Stimulated activated CD8-positive, alpha-beta memory T cell treated with anti-CD3 and anti-CD28 coated beads, Interleukin-7, amount 100 ng/mL, for 4 hours (primary cell): ENCODE measurements at regions not wholly inside any gene's neighbourhood (a gene's known extent, or its start where the extent isn't known, plus 50 kb on each side); places are given as distances from the start of the nearest gene placed in this dataset.

Experiments used
- DNase-seq, 2 donors: peaks; one replicate each; pipeline ENCODE4 v3.0.0-alpha.2; 2020; ENCODE audit warnings: low read depth in 2 of 2

DNA sequence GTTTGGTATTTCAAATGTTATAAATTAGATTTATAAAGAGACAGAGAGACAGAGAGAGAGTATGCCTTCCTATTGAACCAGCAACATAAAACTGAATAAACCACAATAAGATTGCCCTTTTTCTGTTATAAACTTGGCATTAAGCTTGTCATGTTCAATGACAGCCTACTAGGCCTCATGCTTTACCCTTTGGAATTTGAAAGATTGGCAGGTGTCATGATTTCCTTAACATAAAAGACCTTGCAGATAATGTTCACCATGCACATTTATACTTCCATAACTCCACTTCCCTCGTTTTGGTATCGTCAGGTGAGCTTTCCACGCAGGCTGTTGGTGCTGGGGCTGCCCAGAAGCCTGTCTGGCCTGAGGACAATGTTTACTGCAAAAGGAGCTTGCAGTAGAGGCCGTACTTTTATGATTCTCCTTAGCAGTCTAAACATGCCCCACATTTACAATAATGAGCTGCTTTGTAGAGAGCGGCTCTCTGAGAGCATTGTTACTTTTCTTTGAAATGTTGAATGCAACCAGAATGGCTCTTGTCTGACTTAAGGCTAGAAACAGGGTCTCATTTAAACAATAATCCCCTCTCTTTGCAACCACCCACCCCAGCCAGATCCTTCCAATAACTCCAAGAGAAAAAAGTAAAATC is 379.1 kb upstream of the ATP5MC3 start:
- no peak for DNase-seq

GRCh38 chr2:175559613-175560012 is 378.1 kb upstream of the ATP5MC3 start:
- DNase-seq, result no peak

DNA sequence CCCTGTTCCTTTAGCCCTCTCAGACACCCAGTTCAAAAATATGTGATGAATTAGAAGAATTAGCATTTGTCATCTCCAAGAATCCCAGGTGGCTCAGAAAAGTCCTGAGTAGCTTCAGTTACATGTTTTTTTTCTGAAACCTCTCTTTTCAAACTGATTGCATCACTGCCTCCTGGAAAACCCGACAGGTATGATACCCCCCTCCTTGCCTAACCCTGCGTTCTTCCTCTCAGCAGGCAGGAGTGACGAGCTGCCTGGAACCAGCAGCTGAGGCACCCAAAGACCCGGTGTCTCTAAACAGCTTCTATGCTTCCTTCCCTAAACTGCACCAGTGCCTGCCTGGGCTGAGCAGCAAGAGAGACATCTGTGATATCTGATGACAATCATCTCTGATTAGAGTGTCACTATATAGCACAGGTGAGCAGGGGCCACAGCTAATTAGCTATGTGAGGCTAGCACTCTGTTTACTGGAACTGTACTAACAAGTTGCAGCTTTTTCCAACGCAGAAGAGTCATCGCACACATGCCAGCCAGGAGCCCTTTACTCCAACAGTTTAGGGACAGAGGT is 376.4 kb upstream of the ATP5MC3 start:
- DNase-seq, result no peak

- no peak for DNase-seq
Measured at GRCh38 chr2:175553910-175554309, 372.4 kb upstream of the ATP5MC3 start.

GRCh38 chr2:175552902-175553301 is 371.4 kb upstream of the ATP5MC3 start:
- no peak for DNase-seq

DNA sequence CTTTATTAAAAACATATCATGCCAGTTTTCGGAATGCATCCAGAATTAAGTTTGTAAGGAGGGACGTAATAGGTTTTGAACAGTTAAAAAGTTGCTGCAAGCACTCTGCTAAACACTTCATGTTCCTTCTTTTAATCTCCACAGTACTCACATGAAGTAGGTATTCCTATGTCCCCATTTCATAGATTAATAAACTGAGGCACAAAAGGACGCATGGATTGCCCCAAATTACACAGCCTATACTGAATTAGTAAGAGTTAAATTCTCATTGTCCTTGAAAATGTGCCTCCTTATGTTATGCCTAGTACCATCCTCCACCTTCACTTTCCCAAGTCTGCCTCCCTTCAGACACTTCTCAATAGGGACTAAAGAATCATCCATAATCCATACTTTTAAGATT is 358.9 kb upstream of the ATP5MC3 start:
- DNase-seq, result no peak

- DNase-seq, result no peak
Measured at GRCh38 chr2:175539122-175539521, 357.6 kb upstream of the ATP5MC3 start.

DNA sequence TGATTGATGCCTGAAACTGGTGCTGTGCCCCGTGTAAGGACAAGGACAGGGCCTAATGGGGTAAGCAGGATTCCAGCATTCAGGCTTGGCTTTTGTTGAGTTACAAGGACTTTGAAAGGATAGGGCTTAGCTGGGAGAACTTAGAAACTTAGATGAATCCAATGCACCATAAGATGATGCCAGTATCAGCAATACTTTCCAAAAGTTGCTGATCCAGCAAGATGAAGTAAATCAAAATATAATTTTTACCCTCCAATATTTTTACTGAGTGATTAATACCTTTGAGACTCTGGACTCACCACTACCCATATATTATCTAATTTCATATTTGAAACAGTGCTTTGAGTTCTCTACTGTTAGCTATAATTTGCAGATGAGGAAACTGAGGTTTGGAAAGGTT is 354.5 kb upstream of the ATP5MC3 start:
- DNase-seq, result no peak

GRCh38 chr2:175535631-175536030 is 354.1 kb upstream of the ATP5MC3 start:
- DNase-seq, result no peak

- DNase-seq, result no peak
Measured at GRCh38 chr2:175525975-175526374, 344.5 kb upstream of the ATP5MC3 start.

DNA sequence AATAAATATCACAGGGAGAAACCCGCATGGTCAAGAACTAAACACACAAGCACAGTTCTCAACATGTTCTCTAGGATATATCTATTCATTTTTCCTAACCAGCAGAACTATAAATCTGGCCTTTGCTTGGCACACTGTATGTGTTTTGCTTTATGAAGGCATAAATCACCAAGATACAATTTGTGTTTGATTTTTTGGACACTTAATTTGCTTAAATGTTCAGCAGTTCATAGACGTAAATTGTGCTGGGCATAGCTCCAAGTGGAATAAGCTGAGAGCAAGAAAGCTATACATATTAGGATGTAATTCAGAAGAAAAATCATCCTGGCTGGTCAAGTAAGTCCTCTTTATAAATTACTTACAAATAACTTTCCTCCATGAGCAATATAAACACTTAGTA is 341.5 kb upstream of the ATP5MC3 start:
- no peak for DNase-seq

GRCh38 chr2:175518206-175518605 is 336.7 kb upstream of the ATP5MC3 start:
- DNase-seq, result no peak

DNA sequence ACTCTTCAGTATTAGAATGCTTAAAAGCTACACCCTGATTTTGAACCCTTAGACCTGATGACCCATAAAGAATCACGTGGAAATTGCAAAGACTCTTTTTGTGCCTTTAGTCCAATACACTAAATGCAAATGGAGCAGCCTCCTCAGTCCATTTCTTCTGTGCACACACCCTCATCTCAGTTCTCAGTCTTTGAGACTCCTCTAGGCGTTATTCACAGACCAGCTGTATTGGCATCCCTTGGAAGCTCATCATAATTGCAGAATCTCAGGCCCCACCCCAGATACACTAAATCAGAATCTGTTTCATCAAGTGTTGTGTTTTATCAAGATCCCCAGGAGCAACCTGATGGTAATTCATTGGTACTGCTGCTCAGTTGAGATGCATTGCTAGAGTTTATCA is 335.0 kb upstream of the ATP5MC3 start:
- no peak for DNase-seq

- DNase-seq, result no peak
Measured at GRCh38 chr2:175500255-175500654, 318.7 kb upstream of the ATP5MC3 start.

- DNase-seq, result no peak
Measured at GRCh38 chr2:175490360-175490791, 308.9 kb upstream of the ATP5MC3 start.

GRCh38 chr2:175478096-175478768 is 296.7 kb upstream of the ATP5MC3 start:
- no peak for DNase-seq

- DNase-seq, result no peak
Measured at GRCh38 chr2:175476948-175477347, 295.4 kb upstream of the ATP5MC3 start.

GRCh38 chr2:175476374-175476773 is 294.9 kb upstream of the ATP5MC3 start:
- DNase-seq, result no peak

- DNase-seq, result no peak
Measured at GRCh38 chr2:175475130-175475529, 293.6 kb upstream of the ATP5MC3 start.

DNA sequence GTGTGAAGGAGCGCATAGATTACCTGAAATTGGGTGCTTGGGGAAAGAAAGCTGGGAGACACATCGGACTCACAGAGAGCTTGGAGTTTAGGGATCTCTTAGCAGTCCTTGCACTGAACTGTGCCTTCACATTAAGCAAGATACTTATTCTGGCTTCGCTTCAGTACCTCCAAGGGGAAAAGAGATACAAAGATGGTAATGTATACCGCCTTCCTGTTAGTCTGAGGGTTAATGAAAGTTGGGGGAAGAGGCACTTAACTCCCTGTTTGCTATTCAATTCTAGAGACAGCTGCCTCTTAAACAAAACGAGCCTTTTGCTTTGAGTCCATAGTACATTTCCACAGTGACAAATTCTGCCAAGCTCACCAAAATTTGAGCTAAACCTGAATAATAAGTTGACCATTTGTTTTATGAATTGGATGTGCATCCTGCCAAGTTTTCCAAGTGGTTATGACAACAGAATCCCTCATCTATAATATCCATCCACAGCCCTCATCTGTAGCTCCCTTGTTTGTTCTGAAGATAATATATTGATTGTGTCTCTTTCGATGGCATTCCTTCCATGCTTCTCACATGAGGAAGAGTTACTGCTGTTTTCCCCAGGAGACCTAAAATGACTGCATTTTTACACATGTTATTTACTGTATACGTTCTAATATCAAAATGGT is 287.1 kb upstream of the ATP5MC3 start:
- DNase-seq, result no peak

- no peak for DNase-seq
Measured at GRCh38 chr2:175465101-175465500, 283.6 kb upstream of the ATP5MC3 start.

DNA sequence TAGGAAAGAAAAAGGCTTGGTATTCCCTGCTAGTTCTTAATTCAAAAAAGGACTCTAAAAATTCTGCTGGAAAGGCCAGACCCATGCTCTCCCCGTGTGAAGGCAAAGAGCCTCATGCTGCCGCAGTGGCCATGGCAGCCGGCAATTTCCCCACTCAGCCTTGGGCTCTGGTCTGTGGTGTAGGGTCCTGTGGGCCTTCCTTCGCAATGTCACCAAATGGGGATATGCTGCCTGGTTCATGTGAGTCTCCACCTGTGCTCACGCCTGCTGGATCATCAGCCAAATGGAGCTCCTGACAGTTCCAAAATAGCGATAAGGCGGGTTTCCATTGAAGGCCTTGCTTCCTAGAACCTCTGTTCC is 282.8 kb upstream of the ATP5MC3 start:
- DNase-seq, result no peak
